ENCODE measurements at regions not wholly inside any gene's neighbourhood (a gene's known extent, or its start where the extent isn't known, plus 50 kb on each side); places are given as distances from the start of the nearest gene placed in this dataset.

DNA sequence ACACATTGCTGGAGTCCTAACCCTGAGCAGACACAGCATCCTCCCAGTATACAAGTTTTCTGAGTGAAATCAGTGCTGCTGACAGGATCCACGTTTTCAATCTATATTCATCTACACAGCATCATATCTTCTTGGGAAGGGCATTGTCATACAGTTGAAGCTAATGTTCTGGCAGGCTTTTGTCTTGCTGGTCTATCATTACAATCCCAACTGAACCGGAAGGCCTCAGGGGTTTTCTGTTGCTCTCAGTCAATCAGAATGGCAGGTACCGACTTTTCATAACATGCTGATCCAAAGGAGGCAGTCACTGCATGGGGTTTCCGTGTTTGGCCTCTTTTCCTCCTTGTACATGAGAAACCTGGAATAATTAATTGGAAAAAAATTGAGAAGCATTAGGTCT is 2118.8 kb upstream of the WWC1 start:
- no peak overlapping the region for H3K27ac ChIP-seq (ENCODE audit: low read depth in 2 of 2, low read length in 2 of 2)
- no peak overlapping the region for H3K9ac ChIP-seq (ENCODE audit: low read depth in 1 of 2, low read length in 2 of 2)
- no peaks in the 10 kb centered on the region for H3K36me3 ChIP-seq (ENCODE audit: control insufficient read depth in 2 of 2, insufficient read depth in 2 of 2, low read length in 2 of 2)
- H3K27me3 ChIP-seq (ENCODE audit: control insufficient read depth in 2 of 2, insufficient read depth in 2 of 2, low read length in 2 of 2) = no peaks in the 10 kb centered on the region
- no peaks in the 10 kb centered on the region for H3K4me1 ChIP-seq (ENCODE audit: control insufficient read depth in 2 of 2, insufficient read depth in 2 of 2, low read length in 2 of 2)
- no peak overlapping the region for H3K4me3 ChIP-seq (ENCODE audit: low read length in 2 of 2)
- H3K9me3 ChIP-seq (ENCODE audit: control insufficient read depth in 2 of 2, low read length in 2 of 2) = no peaks in the 10 kb centered on the region

DNA sequence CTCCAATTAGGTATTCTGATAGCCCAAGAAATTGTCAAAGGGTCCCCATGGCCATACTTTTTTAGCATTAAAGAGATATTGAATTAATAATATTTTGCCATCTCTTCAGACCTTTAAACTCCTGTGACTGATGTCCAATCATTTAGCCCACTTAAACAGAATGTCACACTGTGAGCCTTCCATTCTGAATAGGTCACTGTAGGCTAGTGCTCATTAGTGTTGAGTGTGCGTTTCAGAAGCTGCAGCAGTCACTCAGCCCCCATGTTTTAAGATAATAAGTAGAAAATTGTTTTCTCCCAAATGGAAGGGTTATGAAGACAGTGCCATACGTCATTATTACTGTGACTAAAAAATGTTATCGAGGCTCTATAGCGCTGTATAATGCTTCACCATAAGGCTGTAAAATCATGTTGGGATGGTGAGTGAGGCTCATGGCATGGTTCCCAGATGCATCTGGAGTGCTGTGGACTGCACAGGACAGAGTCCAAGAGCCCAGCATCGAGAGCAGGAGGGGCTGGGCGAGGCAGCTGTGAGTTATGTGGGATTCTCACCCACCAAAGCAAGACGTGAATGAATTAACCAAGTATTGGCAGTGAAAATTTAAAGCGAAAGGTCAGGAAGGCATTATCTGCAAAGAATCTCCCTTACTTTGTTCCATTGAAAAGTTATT is 2112.9 kb upstream of the WWC1 start:
- H3K4me1 ChIP-seq (ENCODE audit: control insufficient read depth in 2 of 2, insufficient read depth in 2 of 2, low read length in 2 of 2) = no peaks in the 10 kb centered on the region
- no peaks in the 10 kb centered on the region for H3K36me3 ChIP-seq (ENCODE audit: control insufficient read depth in 2 of 2, insufficient read depth in 2 of 2, low read length in 2 of 2)
- H3K27me3 ChIP-seq (ENCODE audit: control insufficient read depth in 2 of 2, insufficient read depth in 2 of 2, low read length in 2 of 2) = no peaks in the 10 kb centered on the region
- H3K9me3 ChIP-seq (ENCODE audit: control insufficient read depth in 2 of 2, low read length in 2 of 2) = peaks cover 0 to 7% of the 10 kb centered on the region in 2 donors
- no peak overlapping the region for H3K4me3 ChIP-seq (ENCODE audit: low read length in 2 of 2)
- no peak overlapping the region for H3K27ac ChIP-seq (ENCODE audit: low read depth in 2 of 2, low read length in 2 of 2)
- H3K9ac ChIP-seq (ENCODE audit: low read depth in 1 of 2, low read length in 2 of 2) = no peak overlapping the region

DNA sequence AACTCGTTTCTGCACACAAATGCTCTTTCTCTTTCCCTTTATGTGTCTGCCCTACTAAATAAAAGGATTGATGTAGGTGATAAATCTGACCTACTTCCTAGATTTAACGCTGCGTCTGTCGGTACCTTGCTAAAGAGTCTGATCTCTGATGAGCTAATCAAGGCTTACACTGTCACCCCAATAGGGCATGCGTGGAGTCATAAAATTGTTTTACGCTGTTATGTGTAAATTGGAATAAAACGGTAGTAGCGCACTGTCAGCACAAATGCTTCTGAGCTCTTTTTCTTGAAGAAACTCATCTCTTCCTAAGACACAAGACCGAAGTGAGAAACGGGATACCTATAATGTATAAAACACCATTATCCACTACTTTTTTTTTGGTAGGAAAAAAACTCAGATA is 2106.3 kb upstream of the WWC1 start:
- Histone ChIP-seq H3K9me3 (ENCODE audit: control insufficient read depth in 2 of 2, low read length in 2 of 2) (peaks cover 0 to 2% of the 10 kb centered on the region in 2 donors), H3K4me3 (ENCODE audit: low read length in 2 of 2) (no peak overlapping the region), H3K4me1 (ENCODE audit: control insufficient read depth in 2 of 2, insufficient read depth in 2 of 2, low read length in 2 of 2) (no peaks in the 10 kb centered on the region), H3K9ac (ENCODE audit: low read depth in 1 of 2, low read length in 2 of 2) (no peak overlapping the region), H3K27me3 (ENCODE audit: control insufficient read depth in 2 of 2, insufficient read depth in 2 of 2, low read length in 2 of 2) (no peaks in the 10 kb centered on the region), H3K36me3 (ENCODE audit: control insufficient read depth in 2 of 2, insufficient read depth in 2 of 2, low read length in 2 of 2) (no peaks in the 10 kb centered on the region), H3K27ac (ENCODE audit: low read depth in 2 of 2, low read length in 2 of 2) (no peak overlapping the region)

DNA sequence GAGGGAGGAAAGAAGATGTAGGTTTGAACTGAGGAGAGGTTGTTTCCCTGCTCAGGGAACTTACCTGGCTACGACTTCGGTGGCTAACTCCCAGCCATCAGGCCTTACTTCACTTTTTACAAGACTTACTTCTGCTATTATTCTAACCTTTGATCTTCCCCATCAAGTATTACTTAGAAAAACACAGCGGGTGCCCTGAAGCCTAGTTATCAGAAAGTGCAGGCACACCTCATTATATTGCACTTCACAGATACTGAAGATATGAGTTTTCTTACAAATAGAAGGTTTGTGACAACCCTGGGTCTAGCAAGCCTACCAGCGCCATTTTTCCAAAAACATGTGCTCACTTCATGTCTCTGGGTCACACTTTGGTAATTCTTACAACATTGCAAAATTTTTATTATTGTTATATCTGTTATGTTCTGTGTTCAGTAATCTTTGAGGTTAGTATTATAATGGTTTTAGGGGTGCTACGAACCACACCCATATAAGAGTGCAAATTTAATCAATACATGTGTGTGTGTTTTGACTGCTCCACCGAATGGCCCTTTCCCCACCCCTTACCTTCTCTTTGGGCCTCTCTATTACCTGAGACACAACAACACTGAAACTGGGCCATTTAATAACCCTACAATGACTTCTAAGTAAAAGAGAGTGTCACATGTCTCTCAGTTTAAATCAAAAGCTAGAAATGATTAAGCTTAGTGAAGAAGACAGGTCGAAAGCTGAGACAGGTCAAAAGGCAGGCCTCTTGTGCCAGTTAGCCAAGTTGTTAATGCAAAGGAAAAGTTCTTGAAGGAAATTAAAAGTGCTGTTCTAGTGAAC is 2102.7 kb upstream of the WWC1 start:
- Histone ChIP-seq H3K36me3 (ENCODE audit: control insufficient read depth in 2 of 2, insufficient read depth in 2 of 2, low read length in 2 of 2) (no peaks in the 10 kb centered on the region), H3K9ac (ENCODE audit: low read depth in 1 of 2, low read length in 2 of 2) (no peak overlapping the region), H3K27me3 (ENCODE audit: control insufficient read depth in 2 of 2, insufficient read depth in 2 of 2, low read length in 2 of 2) (no peaks in the 10 kb centered on the region), H3K4me3 (ENCODE audit: low read length in 2 of 2) (no peak overlapping the region), H3K4me1 (ENCODE audit: control insufficient read depth in 2 of 2, insufficient read depth in 2 of 2, low read length in 2 of 2) (no peaks in the 10 kb centered on the region), H3K27ac (ENCODE audit: low read depth in 2 of 2, low read length in 2 of 2) (no peak overlapping the region), H3K9me3 (ENCODE audit: control insufficient read depth in 2 of 2, low read length in 2 of 2) (no peaks in the 10 kb centered on the region)

DNA sequence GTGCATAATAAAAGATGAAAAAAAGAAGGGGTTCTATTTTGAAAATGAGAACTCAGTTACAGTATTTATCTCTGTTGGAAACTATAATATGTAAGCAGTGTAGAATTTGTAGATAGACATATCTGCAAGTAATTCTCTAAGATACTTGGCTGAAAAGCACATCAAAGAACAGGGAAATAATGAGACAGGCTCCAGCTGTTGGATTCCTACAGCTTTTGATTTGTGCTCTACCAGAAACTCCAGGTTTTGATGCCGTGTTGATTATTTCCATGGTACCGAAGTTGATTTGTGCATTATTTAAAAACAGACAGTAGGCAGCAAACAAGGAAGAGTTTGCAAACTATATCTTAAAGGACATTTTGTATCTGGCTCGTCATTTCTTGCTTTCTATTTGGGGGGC is 2098.7 kb upstream of the WWC1 start:
- no peaks in the 10 kb centered on the region for H3K9me3 ChIP-seq (ENCODE audit: control insufficient read depth in 2 of 2, low read length in 2 of 2)
- no peak overlapping the region for H3K9ac ChIP-seq (ENCODE audit: low read depth in 1 of 2, low read length in 2 of 2)
- no peaks in the 10 kb centered on the region for H3K27me3 ChIP-seq (ENCODE audit: control insufficient read depth in 2 of 2, insufficient read depth in 2 of 2, low read length in 2 of 2)
- no peaks in the 10 kb centered on the region for H3K36me3 ChIP-seq (ENCODE audit: control insufficient read depth in 2 of 2, insufficient read depth in 2 of 2, low read length in 2 of 2)
- no peak overlapping the region for H3K4me3 ChIP-seq (ENCODE audit: low read length in 2 of 2)
- H3K4me1 ChIP-seq (ENCODE audit: control insufficient read depth in 2 of 2, insufficient read depth in 2 of 2, low read length in 2 of 2) = no peaks in the 10 kb centered on the region
- H3K27ac ChIP-seq (ENCODE audit: low read depth in 2 of 2, low read length in 2 of 2) = no peak overlapping the region

DNA sequence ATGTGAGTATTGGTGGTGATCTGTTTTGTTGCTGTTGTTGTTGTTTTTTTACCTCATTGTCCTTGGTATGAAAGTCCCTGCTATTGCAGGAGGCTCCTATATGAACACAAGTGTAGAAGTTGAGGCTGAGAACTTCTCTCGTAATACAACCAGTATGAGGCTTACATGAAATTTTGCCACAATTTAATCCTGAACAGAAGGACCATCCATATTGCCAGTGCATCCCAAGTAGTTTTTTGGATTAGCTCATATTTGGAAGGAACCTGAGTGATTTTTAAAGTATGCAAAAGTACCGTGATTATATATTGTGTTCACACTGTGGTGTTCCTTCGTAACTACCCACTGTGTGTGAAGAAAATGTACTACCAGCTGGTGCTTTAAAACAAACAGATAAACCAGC is 2095.5 kb upstream of the WWC1 start:
- Histone ChIP-seq H3K36me3 (ENCODE audit: control insufficient read depth in 2 of 2, insufficient read depth in 2 of 2, low read length in 2 of 2) (no peaks in the 10 kb centered on the region), H3K27ac (ENCODE audit: low read depth in 2 of 2, low read length in 2 of 2) (no peak overlapping the region), H3K9me3 (ENCODE audit: control insufficient read depth in 2 of 2, low read length in 2 of 2) (no peaks in the 10 kb centered on the region), H3K4me1 (ENCODE audit: control insufficient read depth in 2 of 2, insufficient read depth in 2 of 2, low read length in 2 of 2) (no peaks in the 10 kb centered on the region), H3K9ac (ENCODE audit: low read depth in 1 of 2, low read length in 2 of 2) (no peak overlapping the region), H3K27me3 (ENCODE audit: control insufficient read depth in 2 of 2, insufficient read depth in 2 of 2, low read length in 2 of 2) (no peaks in the 10 kb centered on the region), H3K4me3 (ENCODE audit: low read length in 2 of 2) (no peak overlapping the region)

DNA sequence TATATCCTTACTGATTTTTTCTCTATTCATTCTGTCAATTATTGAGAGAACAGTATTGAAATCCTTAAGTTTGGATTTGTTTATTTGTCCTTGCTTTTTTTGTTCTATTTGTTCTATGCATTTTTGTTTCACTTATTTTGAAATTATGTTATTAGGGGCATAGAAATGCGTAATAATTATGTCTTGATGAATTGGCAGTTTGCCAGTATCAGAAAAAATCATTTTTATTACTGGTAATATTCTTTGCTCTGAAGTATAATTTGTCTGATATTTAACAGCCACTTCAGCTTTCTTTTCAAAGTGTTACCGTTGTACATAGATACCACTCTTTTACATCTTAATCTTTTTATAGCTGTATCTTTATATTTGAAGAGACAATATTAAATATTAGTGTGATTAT is 2090.9 kb upstream of the WWC1 start:
- no peaks in the 10 kb centered on the region for H3K27me3 ChIP-seq (ENCODE audit: control insufficient read depth in 2 of 2, insufficient read depth in 2 of 2, low read length in 2 of 2)
- no peaks in the 10 kb centered on the region for H3K36me3 ChIP-seq (ENCODE audit: control insufficient read depth in 2 of 2, insufficient read depth in 2 of 2, low read length in 2 of 2)
- no peak overlapping the region for H3K4me3 ChIP-seq (ENCODE audit: low read length in 2 of 2)
- no peak overlapping the region for H3K9ac ChIP-seq (ENCODE audit: low read depth in 1 of 2, low read length in 2 of 2)
- peaks cover 0 to 5% of the 10 kb centered on the region in 2 donors for H3K9me3 ChIP-seq (ENCODE audit: control insufficient read depth in 2 of 2, low read length in 2 of 2)
- H3K4me1 ChIP-seq (ENCODE audit: control insufficient read depth in 2 of 2, insufficient read depth in 2 of 2, low read length in 2 of 2) = no peaks in the 10 kb centered on the region
- no peak overlapping the region for H3K27ac ChIP-seq (ENCODE audit: low read depth in 2 of 2, low read length in 2 of 2)

DNA sequence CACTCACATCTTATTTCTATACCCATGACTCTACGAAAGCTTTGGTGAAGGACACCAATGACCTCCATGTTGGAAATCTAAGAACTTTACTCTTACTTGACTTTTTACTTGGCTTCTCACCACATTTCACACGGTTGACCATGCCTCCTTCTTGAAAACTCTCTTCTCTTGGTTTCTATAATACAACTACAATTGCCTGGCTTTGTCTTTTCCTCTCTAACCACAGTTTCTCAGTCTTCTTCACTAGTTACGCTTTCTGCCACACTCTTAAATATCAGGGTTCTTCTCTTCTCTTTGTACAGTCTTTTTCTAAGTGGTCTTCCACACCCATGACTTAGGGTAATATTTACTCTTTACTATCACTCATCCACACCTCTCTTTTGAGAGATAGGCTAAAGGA is 2079.8 kb upstream of the WWC1 start:
- H3K9me3 ChIP-seq (ENCODE audit: control insufficient read depth in 2 of 2, low read length in 2 of 2) = peaks cover 0 to 3% of the 10 kb centered on the region in 2 donors
- no peak overlapping the region for H3K27ac ChIP-seq (ENCODE audit: low read depth in 2 of 2, low read length in 2 of 2)

DNA sequence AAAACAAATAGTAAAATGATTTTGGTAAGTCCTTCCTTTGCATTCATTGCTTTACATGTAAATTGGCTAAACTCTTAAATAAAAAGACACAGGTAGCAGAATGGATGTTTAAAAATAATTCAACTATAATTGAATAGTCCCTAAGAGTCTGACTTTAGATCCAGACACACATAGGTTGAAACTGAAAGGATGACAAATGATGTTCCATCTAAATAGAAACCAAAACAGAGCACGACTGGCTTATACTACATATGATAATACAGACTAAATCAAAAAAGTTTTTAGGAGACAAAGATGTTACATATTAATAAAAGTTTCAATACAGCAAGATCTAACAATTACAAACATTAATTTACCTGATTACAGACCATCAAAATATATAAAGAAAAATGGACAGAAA is 2055.1 kb upstream of the WWC1 start:
- Histone ChIP-seq H3K4me3 (ENCODE audit: low read length in 2 of 2) (no peak overlapping the region), H3K9me3 (ENCODE audit: control insufficient read depth in 2 of 2, low read length in 2 of 2) (no peaks in the 10 kb centered on the region), H3K4me1 (ENCODE audit: control insufficient read depth in 2 of 2, insufficient read depth in 2 of 2, low read length in 2 of 2) (no peaks in the 10 kb centered on the region), H3K9ac (ENCODE audit: low read depth in 1 of 2, low read length in 2 of 2) (no peak overlapping the region), H3K27ac (ENCODE audit: low read depth in 2 of 2, low read length in 2 of 2) (no peak overlapping the region), H3K36me3 (ENCODE audit: control insufficient read depth in 2 of 2, insufficient read depth in 2 of 2, low read length in 2 of 2) (no peaks in the 10 kb centered on the region), H3K27me3 (ENCODE audit: control insufficient read depth in 2 of 2, insufficient read depth in 2 of 2, low read length in 2 of 2) (no peaks in the 10 kb centered on the region)

More for the DNA sequence above, 2079.8 kb upstream of the WWC1 start:
- Histone ChIP-seq H3K4me3 (ENCODE audit: low read length in 2 of 2) (no peak overlapping the region), H3K36me3 (ENCODE audit: control insufficient read depth in 2 of 2, insufficient read depth in 2 of 2, low read length in 2 of 2) (no peaks in the 10 kb centered on the region), H3K9ac (ENCODE audit: low read depth in 1 of 2, low read length in 2 of 2) (no peak overlapping the region), H3K4me1 (ENCODE audit: control insufficient read depth in 2 of 2, insufficient read depth in 2 of 2, low read length in 2 of 2) (no peaks in the 10 kb centered on the region), H3K27me3 (ENCODE audit: control insufficient read depth in 2 of 2, insufficient read depth in 2 of 2, low read length in 2 of 2) (no peaks in the 10 kb centered on the region)

DNA sequence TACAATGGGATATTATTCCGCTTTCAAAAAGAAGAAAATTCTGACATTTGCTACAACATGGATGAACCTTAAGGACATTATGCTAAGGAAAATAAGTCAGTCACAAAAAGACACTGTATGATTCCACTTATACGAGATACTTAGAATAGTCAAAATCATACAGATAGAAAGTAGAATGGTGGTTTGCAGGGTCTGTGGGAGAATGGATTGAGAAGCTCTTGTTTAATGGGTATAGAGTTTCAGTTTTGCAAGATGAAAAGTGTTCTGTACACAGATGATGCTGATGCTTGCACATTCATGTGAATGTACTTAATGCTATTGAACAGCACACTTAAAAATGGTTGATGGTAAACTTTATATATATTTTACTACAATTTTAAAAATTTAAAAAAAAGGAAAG is 2050.7 kb upstream of the WWC1 start:
- Histone ChIP-seq H3K9ac (ENCODE audit: low read depth in 1 of 2, low read length in 2 of 2) (no peak overlapping the region), H3K4me1 (ENCODE audit: control insufficient read depth in 2 of 2, insufficient read depth in 2 of 2, low read length in 2 of 2) (no peaks in the 10 kb centered on the region), H3K27ac (ENCODE audit: low read depth in 2 of 2, low read length in 2 of 2) (no peak overlapping the region), H3K27me3 (ENCODE audit: control insufficient read depth in 2 of 2, insufficient read depth in 2 of 2, low read length in 2 of 2) (no peaks in the 10 kb centered on the region), H3K4me3 (ENCODE audit: low read length in 2 of 2) (no peak overlapping the region), H3K9me3 (ENCODE audit: control insufficient read depth in 2 of 2, low read length in 2 of 2) (no peaks in the 10 kb centered on the region), H3K36me3 (ENCODE audit: control insufficient read depth in 2 of 2, insufficient read depth in 2 of 2, low read length in 2 of 2) (no peaks in the 10 kb centered on the region)

Data from mucosa of rectum (tissue), 2 donors.